H1 (cell line): ENCODE measurements at regions not wholly inside any gene's neighbourhood (a gene's known extent, or its start where the extent isn't known, plus 50 kb on each side); places are given as distances from the start of the nearest gene placed in this dataset.

Experiments used
- CBX8 ChIP-seq: fragments of 300-800, 300-1000 bp; sonication (generic); IDR thresholded peaks from 2 replicates; pipeline ENCODE4 v1.7.1; 2016; ENCODE audit warnings: low read depth, low read length, borderline replicate concordance
- MAFK ChIP-seq: IDR thresholded peaks from 2 replicates; pipeline ENCODE4 v1.6.1; 2012; ENCODE audit warnings: low read depth, mild to moderate bottlenecking, improper control_type of control experiment, low read length
- PHF8 ChIP-seq: fragments of 200-600 bp; sonication (generic); conservative IDR thresholded peaks from 2 replicates; pipeline ENCODE4 v1.7.1; 2012; ENCODE audit warnings: low read depth, mild to moderate bottlenecking, inconsistent platforms, low read length, moderate library complexity
- TAF1 ChIP-seq: IDR thresholded peaks from 2 replicates; pipeline ENCODE4 v1.6.1; 2011; ENCODE audit warnings: mild to moderate bottlenecking, low read depth, low read length
- TF ChIP-seq, protein P1 (sequence below): IDR thresholded peaks from 2 replicates; pipeline ENCODE4 v1.6.1; 2012; ENCODE audit warnings: inconsistent platforms

DNA sequence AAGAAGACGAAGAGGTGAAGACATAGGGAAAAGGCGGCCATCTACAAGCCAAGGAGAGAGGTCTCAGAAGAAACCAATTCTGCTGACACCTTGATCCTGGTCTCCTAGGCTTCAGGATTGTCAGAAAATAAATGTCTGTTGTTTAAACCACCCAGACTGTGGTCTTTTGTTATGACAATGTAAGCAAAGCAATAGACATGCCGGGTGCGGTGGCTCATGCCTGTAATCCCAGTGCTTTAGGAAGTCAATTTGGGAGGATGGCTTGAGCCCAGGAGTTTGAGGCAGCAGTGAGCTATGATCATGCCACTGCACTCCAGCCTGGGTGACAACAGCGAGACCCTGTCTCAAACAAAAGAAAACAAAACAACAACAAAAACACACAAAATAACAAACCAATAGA is 64.4 kb downstream of the HAPSTR1 start (continued):
- TF ChIP-seq PHF8 (no peak), TAF1 (no peak), CBX8 (no peak), MAFK (no peak)
- TF ChIP-seq, protein P1, sequence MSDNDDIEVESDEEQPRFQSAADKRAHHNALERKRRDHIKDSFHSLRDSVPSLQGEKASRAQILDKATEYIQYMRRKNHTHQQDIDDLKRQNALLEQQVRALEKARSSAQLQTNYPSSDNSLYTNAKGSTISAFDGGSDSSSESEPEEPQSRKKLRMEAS = no peak
